C4-2B (cell line): ENCODE measurements at regions not wholly inside any gene's neighbourhood (a gene's known extent, or its start where the extent isn't known, plus 50 kb on each side); places are given as distances from the start of the nearest gene placed in this dataset.

ENCODE experiments used
- H3K27ac ChIP-seq: fragments of 450-650 bp; 2 replicates; pipeline ENCODE4 v1.5.1; 2017
- ZFX ChIP-seq: fragments of 450-650 bp; IDR thresholded peaks from 2 replicates; pipeline ENCODE4 v1.6.1; 2017
- TF ChIP-seq, protein P1 (sequence below): fragments of 450-650 bp; conservative IDR thresholded peaks from 2 replicates; pipeline ENCODE4 v1.5.1; 2017; ENCODE audit warnings: mild to moderate bottlenecking

GRCh38 chr1:4166713-4167112 lies 266.6 kb upstream of the C1orf174 start:
- no peak for TF ChIP-seq ZFX
- TF ChIP-seq, protein P1, sequence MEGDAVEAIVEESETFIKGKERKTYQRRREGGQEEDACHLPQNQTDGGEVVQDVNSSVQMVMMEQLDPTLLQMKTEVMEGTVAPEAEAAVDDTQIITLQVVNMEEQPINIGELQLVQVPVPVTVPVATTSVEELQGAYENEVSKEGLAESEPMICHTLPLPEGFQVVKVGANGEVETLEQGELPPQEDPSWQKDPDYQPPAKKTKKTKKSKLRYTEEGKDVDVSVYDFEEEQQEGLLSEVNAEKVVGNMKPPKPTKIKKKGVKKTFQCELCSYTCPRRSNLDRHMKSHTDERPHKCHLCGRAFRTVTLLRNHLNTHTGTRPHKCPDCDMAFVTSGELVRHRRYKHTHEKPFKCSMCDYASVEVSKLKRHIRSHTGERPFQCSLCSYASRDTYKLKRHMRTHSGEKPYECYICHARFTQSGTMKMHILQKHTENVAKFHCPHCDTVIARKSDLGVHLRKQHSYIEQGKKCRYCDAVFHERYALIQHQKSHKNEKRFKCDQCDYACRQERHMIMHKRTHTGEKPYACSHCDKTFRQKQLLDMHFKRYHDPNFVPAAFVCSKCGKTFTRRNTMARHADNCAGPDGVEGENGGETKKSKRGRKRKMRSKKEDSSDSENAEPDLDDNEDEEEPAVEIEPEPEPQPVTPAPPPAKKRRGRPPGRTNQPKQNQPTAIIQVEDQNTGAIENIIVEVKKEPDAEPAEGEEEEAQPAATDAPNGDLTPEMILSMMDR = no peak
- H3K27ac ChIP-seq = no peak overlapping the region

- TF ChIP-seq, protein P1 = no peak
- H3K27ac ChIP-seq = no peak overlapping the region
Measured at GRCh38 chr1:4169991-4170390, 269.9 kb upstream of the C1orf174 start.

- H3K27ac ChIP-seq = no peak overlapping the region
- no peak for TF ChIP-seq ZFX
- TF ChIP-seq, protein P1 = no peak
Measured at GRCh38 chr1:4170548-4171340, 270.7 kb upstream of the C1orf174 start.

DNA sequence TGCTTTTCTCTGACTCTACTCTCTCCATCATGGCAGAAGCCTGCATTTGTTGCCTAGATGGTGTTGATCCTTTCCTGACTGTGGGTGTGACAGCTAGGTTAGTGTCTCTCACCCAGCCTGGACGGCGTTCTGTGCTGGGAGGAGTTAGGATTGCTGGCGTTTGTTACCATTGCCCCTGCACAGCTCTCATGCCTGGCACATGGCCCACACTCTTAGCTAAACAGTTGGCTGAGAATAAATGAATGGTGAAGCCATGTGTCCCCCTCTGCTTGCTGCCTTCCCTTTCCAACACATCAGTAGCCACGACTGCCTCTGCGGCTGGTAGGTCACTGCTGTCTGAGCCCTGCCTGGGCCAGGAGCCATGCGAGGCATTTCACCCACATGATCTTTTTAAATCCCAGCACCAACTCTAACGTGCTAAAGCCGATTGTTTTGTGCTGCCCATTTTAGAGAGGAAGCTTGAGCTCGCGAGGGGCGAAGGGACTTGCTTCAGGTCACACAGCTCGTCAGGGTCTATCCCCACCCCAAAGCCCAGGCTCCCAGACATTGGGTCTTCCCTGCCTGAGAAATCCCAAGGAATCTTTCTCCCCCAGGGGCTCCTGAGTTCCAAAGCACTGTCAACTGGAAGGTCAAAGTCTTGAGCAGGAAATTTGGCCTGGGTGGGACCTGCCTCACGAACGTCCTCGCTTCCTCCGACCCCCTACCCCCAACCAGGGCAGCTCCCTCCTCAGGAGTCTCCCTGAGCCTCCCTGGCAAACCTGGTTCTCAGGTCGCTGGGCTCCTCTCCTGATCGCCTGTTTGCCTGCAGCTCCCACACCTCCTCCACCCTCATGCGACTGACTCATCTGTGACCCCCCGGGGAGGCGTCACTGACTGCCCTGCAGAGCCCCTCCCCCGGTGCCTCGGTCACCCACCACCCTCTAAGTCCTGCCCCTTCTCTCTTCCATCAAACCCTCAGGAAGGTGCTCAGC lies 271.7 kb upstream of the C1orf174 start:
- H3K27ac ChIP-seq = no peak overlapping the region
- TF ChIP-seq ZFX = no peak
- TF ChIP-seq, protein P1 = no peak

DNA sequence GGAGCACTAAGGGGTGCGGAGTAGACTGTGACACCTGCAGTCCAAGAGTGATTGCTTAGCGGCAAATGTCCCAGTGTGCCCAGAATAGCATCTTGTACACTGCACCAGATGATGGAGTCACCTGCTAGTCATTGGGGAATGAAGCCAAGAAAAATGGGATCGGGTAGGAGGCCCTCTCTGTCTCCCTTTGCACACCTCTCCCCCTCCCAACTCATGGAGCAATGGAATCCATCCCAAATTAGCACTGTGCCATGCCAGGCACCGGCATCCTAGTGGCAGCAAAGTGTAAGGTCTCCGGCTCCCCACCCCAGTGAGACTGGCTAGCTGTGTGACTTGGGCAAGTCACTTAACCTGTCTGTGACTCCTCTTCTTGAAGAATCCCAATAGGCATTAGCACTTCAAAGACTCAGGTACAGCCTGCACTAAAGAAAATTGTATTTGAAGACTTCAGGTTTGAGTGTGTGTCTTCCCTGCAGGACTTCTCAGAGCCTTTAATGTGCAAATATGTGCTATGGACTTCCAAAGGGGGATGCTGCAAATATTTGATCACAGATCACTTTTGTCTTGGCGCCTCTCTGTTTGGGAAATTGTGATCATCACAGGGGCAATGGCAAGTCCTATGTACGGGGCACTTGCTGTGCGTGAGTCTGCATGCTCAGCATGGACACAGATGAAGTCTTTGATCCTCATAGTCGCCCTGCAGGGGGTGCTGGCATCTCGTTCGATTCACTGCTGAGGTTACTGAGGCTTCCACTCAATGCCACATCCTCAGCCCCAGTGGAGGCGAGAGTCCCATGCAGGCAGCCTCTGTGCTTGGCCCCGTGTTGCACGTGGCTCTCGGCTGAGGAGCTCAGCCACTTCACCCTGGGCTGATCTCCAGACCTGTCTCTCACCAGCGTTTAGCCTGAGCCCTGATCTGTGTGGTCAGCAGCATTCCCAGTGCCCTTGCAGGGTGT lies 272.9 kb upstream of the C1orf174 start:
- no peak overlapping the region for H3K27ac ChIP-seq
- TF ChIP-seq, protein P1 = no peak; the same call in 1 of the 2 replicates
- no peak for TF ChIP-seq ZFX

DNA sequence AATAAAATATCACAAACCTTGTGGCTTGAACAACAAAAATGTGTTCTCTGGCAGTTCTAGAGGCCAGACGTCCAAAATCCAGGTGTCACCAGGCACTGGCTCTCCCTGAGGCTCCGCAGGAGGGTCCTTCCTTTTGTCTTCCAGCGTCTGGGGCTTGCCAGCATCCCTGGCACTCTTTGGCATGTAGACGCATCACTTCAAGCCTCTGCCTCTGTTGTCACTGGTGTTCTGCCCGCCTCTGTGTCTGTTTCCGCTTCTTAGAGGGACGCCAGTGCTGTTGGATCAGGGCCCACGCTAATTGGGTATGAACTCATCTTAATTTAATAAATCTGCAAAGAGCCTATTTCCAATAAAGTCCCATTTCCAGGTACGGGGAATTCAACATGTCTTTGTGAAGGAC lies 273.7 kb upstream of the C1orf174 start:
- TF ChIP-seq ZFX = no peak
- TF ChIP-seq, protein P1 = no peak
- H3K27ac ChIP-seq = no peak overlapping the region
